Medulla oblongata (tissue), 1 donor: ENCODE measurements at regions not wholly inside any gene's neighbourhood (a gene's known extent, or its start where the extent isn't known, plus 50 kb on each side); places are given as distances from the start of the nearest gene placed in this dataset.

Experiments used
- DNase-seq: peaks from one replicate; pipeline ENCODE4 v3.0.0-alpha.2; 2015; ENCODE audit errors: extremely low spot score

- DNase-seq = peak; percentile 56
Observed at GRCh38 chr2:74760875-74761630, 72.9 kb upstream of the HK2 start.

GRCh38 chr2:74762789-74763188 lies 71.1 kb upstream of the HK2 start:
- peak; percentile 28 for DNase-seq

GRCh38 chr2:74763962-74764428 lies 69.9 kb upstream of the HK2 start:
- DNase-seq = peak; percentile 57

- peak; percentile 46 for DNase-seq
Observed at GRCh38 chr2:74764429-74765272, 69.3 kb upstream of the HK2 start.

GRCh38 chr2:74766780-74767179 lies 67.1 kb upstream of the HK2 start:
- no peak for DNase-seq

GRCh38 chr2:74767618-74768017 lies 66.3 kb upstream of the HK2 start:
- no peak for DNase-seq

- no peak for DNase-seq
Observed at GRCh38 chr2:74768401-74768914, 65.5 kb upstream of the HK2 start.

- no peak for DNase-seq
Observed at GRCh38 chr2:74772046-74772445, 61.9 kb upstream of the HK2 start.

GRCh38 chr2:74777161-74777900 lies 56.6 kb upstream of the HK2 start:
- no peak for DNase-seq

GRCh38 chr2:74778381-74779264 lies 55.3 kb upstream of the HK2 start:
- no peak for DNase-seq

- no peak for DNase-seq
Observed at GRCh38 chr2:74779265-74779558, 54.7 kb upstream of the HK2 start.

GRCh38 chr2:74779587-74780135 lies 54.3 kb upstream of the HK2 start:
- DNase-seq = no peak
